ENCODE measurements at regions not wholly inside any gene's neighbourhood (a gene's known extent, or its start where the extent isn't known, plus 50 kb on each side); places are given as distances from the start of the nearest gene placed in this dataset.

- TF ChIP-seq POLR2AphosphoS5 (IDR thresholded peaks at IDR 0.05), result no peak
- TF ChIP-seq POLR2A (IDR thresholded peaks at IDR 0.05), result no peak
Measured at GRCh38 chr9:107153336-107153735, 129.7 kb upstream of the RAD23B start.
